ENCODE measurements at regions not wholly inside any gene's neighbourhood (a gene's known extent, or its start where the extent isn't known, plus 50 kb on each side); places are given as distances from the start of the nearest gene placed in this dataset.
"Not testable (repeated sequence)": the region's sequence is repeated elsewhere in the genome, so short reads cannot be mapped to it uniquely, and the experiment has no call there.

GRCh38 chr20:22692620-22693019 is 108.2 kb upstream of the FOXA2 start:
- H2AFZ ChIP-seq (replicated peaks; ENCODE audit: low read length, poor library complexity); H3K36me3 ChIP-seq (ENCODE audit: control insufficient read depth, insufficient read depth, low read length); BruUV-seq (replicated peaks); H3K14ac ChIP-seq (replicated peaks; ENCODE audit: low read depth, low read length); H3K4ac ChIP-seq (ENCODE audit: low read depth, low read length); H3K27me3 ChIP-seq (ENCODE audit: control insufficient read depth, insufficient read depth, low read length); H2AK9ac ChIP-seq (replicated peaks; ENCODE audit: low read depth, low read length, poor library complexity); H3K23ac ChIP-seq (ENCODE audit: low read depth, low read length); H4K20me1 ChIP-seq (ENCODE audit: insufficient read depth, low read length); H3K18ac ChIP-seq (ENCODE audit: low read depth, low read length); H4K8ac ChIP-seq (ENCODE audit: low read depth in 2 of 2, low read length in 2 of 2); H2BK120ac ChIP-seq (ENCODE audit: low read depth, low read length); H2BK5ac ChIP-seq (ENCODE audit: low read depth, low read length, poor library complexity, severe bottlenecking); DNase-seq; H3K4me2 ChIP-seq (ENCODE audit: low read depth, low read length); H2AK5ac ChIP-seq (ENCODE audit: low read depth, low read length); dilution Hi-C loops (cut with HindIII; ENCODE audit: low sequenced_read_pairs, unreplicated experiment); ATAC-seq (ENCODE audit: low read depth); H3K27ac ChIP-seq (ENCODE audit: insufficient read depth, low read length); H3K56ac ChIP-seq (ENCODE audit: extremely low read depth, insufficient read depth, low read length); H2BK20ac ChIP-seq (ENCODE audit: low read depth, low read length); H3K4me3 ChIP-seq (ENCODE audit: insufficient read depth, low read depth, low read length); H3K4me1 ChIP-seq (ENCODE audit: control insufficient read depth, insufficient read depth, low read length); H3K9me3 ChIP-seq (ENCODE audit: control insufficient read depth, insufficient read depth, low read length); H3K79me1 ChIP-seq (ENCODE audit: low read depth in 1 of 2, low read length in 2 of 2); H3K9ac ChIP-seq (ENCODE audit: low read depth, low read length); H3K9me1 ChIP-seq (ENCODE audit: insufficient read depth, low read length); H4K91ac ChIP-seq (ENCODE audit: insufficient read depth, low read depth, low read length); H2BK15ac ChIP-seq (ENCODE audit: low read depth, low read length); H4K5ac ChIP-seq (ENCODE audit: low read depth, low read length): not testable (repeated sequence)
- no CpG with 5 or more reads among the region's 6 CpGs for WGBS, 2 experiments (ENCODE audit: extremely low coverage in 2 of 2, insufficient read length in 1 of 2)
- POLR2A ChIA-PET (ENCODE audit: unreplicated experiment), result interaction anchor here (0.6 kb wide), 1 partner anchor 413 kb away, joined by 3 read pairs; no protein-coding TSS in a partner anchor
- in situ Hi-C loops (cut with MboI; ENCODE audit: low sequenced_read_pairs) (loop anchor here (5.0 to 10.0 kb wide), 2 partner anchors 542 to 650 kb away; no protein-coding TSS in a partner anchor), intact Hi-C loops (cut with micrococcal nuclease) (loop anchor here (10.0 kb wide), 1 partner anchor 912 kb away; the partner anchor contains the start of gene CST9)
- CTCF ChIA-PET, result interaction anchor here (0.9 to 2.8 kb wide), 8 partner anchors 10 to 657 kb away, joined by 3 to 56 read pairs (median 6); partner anchors contain the start of gene NXT1
